ENCODE measurements at regions not wholly inside any gene's neighbourhood (a gene's known extent, or its start where the extent isn't known, plus 50 kb on each side); places are given as distances from the start of the nearest gene placed in this dataset.

DNA sequence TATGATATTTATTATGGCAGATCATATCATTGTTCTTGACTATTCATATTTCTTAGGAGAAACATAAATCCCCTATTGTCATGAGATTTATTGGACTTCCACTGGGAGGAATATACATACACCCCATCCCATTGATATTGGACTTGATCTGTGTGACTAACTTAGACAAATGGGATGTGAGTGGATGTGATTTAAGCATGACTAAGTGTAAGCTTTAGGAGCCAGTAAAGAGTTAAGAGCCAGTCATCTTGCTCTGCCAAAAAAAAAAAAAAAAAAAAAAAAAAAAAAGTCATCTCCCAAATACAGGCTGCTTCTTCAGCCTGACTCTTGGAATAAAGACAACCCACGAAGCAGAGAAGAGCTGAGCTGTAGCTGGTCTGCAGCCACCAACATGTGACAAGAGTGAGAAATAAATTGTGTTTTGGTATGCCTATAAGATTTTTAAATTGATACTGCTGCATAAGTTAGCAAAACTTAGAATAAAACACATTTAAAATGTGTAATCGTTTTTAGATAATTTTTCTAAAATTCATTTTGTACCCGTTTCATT lies 595.0 kb upstream of the LRRC4C start:
- TF ChIP-seq, protein P1, sequence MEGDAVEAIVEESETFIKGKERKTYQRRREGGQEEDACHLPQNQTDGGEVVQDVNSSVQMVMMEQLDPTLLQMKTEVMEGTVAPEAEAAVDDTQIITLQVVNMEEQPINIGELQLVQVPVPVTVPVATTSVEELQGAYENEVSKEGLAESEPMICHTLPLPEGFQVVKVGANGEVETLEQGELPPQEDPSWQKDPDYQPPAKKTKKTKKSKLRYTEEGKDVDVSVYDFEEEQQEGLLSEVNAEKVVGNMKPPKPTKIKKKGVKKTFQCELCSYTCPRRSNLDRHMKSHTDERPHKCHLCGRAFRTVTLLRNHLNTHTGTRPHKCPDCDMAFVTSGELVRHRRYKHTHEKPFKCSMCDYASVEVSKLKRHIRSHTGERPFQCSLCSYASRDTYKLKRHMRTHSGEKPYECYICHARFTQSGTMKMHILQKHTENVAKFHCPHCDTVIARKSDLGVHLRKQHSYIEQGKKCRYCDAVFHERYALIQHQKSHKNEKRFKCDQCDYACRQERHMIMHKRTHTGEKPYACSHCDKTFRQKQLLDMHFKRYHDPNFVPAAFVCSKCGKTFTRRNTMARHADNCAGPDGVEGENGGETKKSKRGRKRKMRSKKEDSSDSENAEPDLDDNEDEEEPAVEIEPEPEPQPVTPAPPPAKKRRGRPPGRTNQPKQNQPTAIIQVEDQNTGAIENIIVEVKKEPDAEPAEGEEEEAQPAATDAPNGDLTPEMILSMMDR (IDR thresholded peaks at IDR 0.05), result no peak
- Histone ChIP-seq H3K36me3 (no peaks in the 10 kb centered on the region), H3K27ac (no peak overlapping the region), H3K4me1 (no peaks in the 10 kb centered on the region), H3K4me3 (no peak overlapping the region), H3K27me3 (no peaks in the 10 kb centered on the region), H3K9me3 (peaks cover 0 to 4% of the 10 kb centered on the region in 2 donors)
- DNase-seq (ENCODE audit: low spot score), result no peak

DNA sequence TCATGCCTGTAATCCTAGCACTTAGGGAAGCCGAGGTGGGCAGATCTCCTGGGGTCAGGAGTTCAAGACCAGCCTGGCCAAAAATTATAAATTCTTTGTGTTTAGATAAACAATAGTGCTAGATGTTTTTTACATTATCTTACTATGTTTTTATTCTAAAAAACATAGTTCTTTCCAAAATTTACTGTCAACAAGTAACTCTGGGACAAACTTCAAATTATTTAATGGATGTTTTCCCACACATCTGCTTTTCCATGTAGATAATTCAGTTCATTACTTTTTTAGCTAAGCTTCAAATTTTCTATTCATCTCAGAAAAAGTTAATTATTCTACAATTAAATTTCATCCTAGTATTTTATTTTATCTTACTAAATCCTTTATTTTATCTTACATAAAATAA lies 596.2 kb upstream of the LRRC4C start:
- no peaks in the 10 kb centered on the region for H3K27me3 ChIP-seq
- TF ChIP-seq, protein P1 (IDR thresholded peaks at IDR 0.05), result no peak
- no peak overlapping the region for H3K4me3 ChIP-seq
- H3K27ac ChIP-seq, result no peak overlapping the region
- H3K9me3 ChIP-seq, result peaks cover 0 to 4% of the 10 kb centered on the region in 2 donors
- DNase-seq (ENCODE audit: low spot score), result no peak
- no peaks in the 10 kb centered on the region for H3K4me1 ChIP-seq
- no peaks in the 10 kb centered on the region for H3K36me3 ChIP-seq

DNA sequence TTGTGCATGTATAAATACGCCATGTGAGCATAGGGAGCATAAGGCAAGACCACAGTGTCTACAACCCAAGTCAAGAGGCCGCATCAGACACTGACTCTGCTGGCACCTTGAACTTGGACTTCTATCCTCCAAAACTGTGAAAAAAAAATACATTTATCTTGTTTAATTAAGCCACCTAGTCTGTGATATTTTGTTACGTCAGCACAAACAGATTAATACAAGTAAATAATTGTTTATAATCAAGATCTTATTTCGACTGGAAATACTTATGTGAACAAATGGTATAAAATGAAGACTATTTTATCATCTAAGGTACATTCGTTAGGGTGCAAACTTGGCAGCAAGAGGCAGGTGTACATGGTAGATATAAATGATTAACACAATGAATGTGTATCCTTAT lies 599.3 kb upstream of the LRRC4C start:
- H3K4me1 ChIP-seq, result no peaks in the 10 kb centered on the region
- TF ChIP-seq, protein P1 (IDR thresholded peaks at IDR 0.05), result no peak
- no peaks in the 10 kb centered on the region for H3K36me3 ChIP-seq

GRCh38 chr11:42065199-42065598 lies 605.7 kb upstream of the LRRC4C start:
- Histone ChIP-seq H3K9me3 (peaks cover 0 to 7% of the 10 kb centered on the region in 2 donors), H3K4me3 (no peak overlapping the region), H3K36me3 (no peaks in the 10 kb centered on the region), H3K27ac (no peak overlapping the region), H3K27me3 (no peaks in the 10 kb centered on the region), H3K4me1 (no peaks in the 10 kb centered on the region)
- no peak for DNase-seq (ENCODE audit: low spot score)
- TF ChIP-seq, protein P1 (IDR thresholded peaks at IDR 0.05), result no peak

More for the DNA sequence above, 599.3 kb upstream of the LRRC4C start:
- Histone ChIP-seq H3K27me3 (no peaks in the 10 kb centered on the region), H3K9me3 (peaks cover 0 to 4% of the 10 kb centered on the region in 2 donors), H3K4me3 (no peak overlapping the region), H3K27ac (no peak overlapping the region)
- DNase-seq (ENCODE audit: low spot score), result no peak

DNA sequence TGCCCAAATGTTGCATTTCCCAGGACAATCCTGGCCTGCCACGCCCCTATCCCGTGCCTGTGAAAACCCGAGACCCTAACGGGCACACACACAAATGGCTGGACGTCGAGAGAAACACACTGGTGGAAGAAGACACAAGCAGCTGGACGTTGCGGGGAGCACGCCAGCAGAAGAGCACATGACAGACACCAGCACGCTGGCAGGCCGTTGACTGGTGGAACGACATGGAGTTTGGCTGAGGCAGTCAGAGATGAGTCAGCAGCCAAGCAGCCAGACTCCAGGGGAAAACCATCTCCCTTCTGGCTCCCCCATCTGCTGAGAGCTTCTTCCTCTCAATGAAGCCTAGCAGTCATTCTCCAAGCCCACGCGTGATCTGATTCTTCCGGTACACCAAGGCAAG lies 606.7 kb upstream of the LRRC4C start:
- Histone ChIP-seq H3K36me3 (no peaks in the 10 kb centered on the region), H3K4me3 (no peak overlapping the region), H3K27me3 (no peaks in the 10 kb centered on the region), H3K9me3 (peaks cover 0 to 7% of the 10 kb centered on the region in 2 donors), H3K4me1 (no peaks in the 10 kb centered on the region), H3K27ac (no peak overlapping the region)
- DNase-seq (ENCODE audit: low spot score), result no peak
- TF ChIP-seq, protein P1 (IDR thresholded peaks at IDR 0.05), result no peak

- Histone ChIP-seq H3K9me3 (no peaks in the 10 kb centered on the region), H3K4me1 (no peaks in the 10 kb centered on the region), H3K27ac (no peak overlapping the region), H3K4me3 (no peak overlapping the region), H3K36me3 (no peaks in the 10 kb centered on the region), H3K27me3 (no peaks in the 10 kb centered on the region)
- TF ChIP-seq, protein P1 (IDR thresholded peaks at IDR 0.05), result no peak
- no peak for DNase-seq (ENCODE audit: low spot score)
Measured at GRCh38 chr11:42074306-42074705, 614.9 kb upstream of the LRRC4C start.
